IMR-90 (cell line): ENCODE measurements at regions not wholly inside any gene's neighbourhood (a gene's known extent, or its start where the extent isn't known, plus 50 kb on each side); places are given as distances from the start of the nearest gene placed in this dataset.

ENCODE experiments used
- ATAC-seq: fragments of 200-7000 bp; cut with Tn5 transposase; 2 replicates; pipeline ENCODE4 v1.9.1; 2020; ENCODE audit warnings: low read depth, mild to moderate bottlenecking, moderate library complexity
- BruUV-seq: library from RNA; stranded (reverse); fragments of 400-500 nt; replicated peaks from 2 replicates; lab custom pipeline; 2021; lab: Mats Ljungman, UMichigan
- CTCF ChIA-PET: fragments of 300-600 bp; formaldehyde crosslinking; extraction: SDS; loops from one replicate; lab custom pipeline; 2021; ENCODE audit warnings: antibody characterized with exemption; lab: Yijun Ruan, JAX
- POLR2A ChIA-PET: fragments of 300-600 bp; sonication (Branson Sonifier 250); formaldehyde crosslinking; loops from one replicate; lab custom pipeline; 2022; ENCODE audit warnings: antibody characterized with exemption; ENCODE audit not compliant: unreplicated experiment; lab: Charles Lee
- DNase-seq: peaks from one replicate; pipeline ENCODE4 v3.0.0; 2013
- H2AFZ ChIP-seq: replicated peaks from 2 replicates; pipeline ENCODE3; 2013; ENCODE audit warnings: low read length, mild to moderate bottlenecking; ENCODE audit not compliant: poor library complexity
- H2AK5ac ChIP-seq: 2 replicates; pipeline ENCODE4 v1.6.1; 2013; ENCODE audit warnings: low read depth, low read length, inconsistent platforms
- H2AK9ac ChIP-seq: replicated peaks from 2 replicates; pipeline ENCODE3; 2013; ENCODE audit warnings: mild to moderate bottlenecking, low read depth, low read length, moderate library complexity; ENCODE audit not compliant: poor library complexity
- H2BK120ac ChIP-seq: 2 replicates; pipeline ENCODE4 v1.6.1; 2013; ENCODE audit warnings: low read depth, low read length, inconsistent platforms
- H2BK15ac ChIP-seq: 3 replicates; pipeline ENCODE4 v1.6.1; 2013; ENCODE audit warnings: low read depth, low read length, inconsistent platforms
- H2BK20ac ChIP-seq: 2 replicates; pipeline ENCODE4 v1.6.1; 2013; ENCODE audit warnings: low read depth, mild to moderate bottlenecking, inconsistent platforms, low read length, moderate library complexity
- H2BK5ac ChIP-seq: 2 replicates; pipeline ENCODE4 v1.6.1; 2013; ENCODE audit warnings: mild to moderate bottlenecking, low read depth, low read length, inconsistent platforms; ENCODE audit not compliant: poor library complexity, severe bottlenecking
- H3K14ac ChIP-seq: replicated peaks from 2 replicates; pipeline ENCODE4 v1.6.1; 2013; ENCODE audit warnings: low read depth, low read length, inconsistent platforms
- H3K18ac ChIP-seq: 2 replicates; pipeline ENCODE4 v1.6.1; 2013; ENCODE audit warnings: low read depth, low read length, control low read depth
- H3K23ac ChIP-seq: 2 replicates; pipeline ENCODE4 v1.6.1; 2013; ENCODE audit warnings: low read depth, low read length, inconsistent platforms
- H3K27ac ChIP-seq: 2 replicates; pipeline ENCODE4 v1.5.1; 2013; ENCODE audit warnings: mild to moderate bottlenecking, control low read depth, low read length; ENCODE audit not compliant: insufficient read depth
- H3K27me3 ChIP-seq: 2 replicates; pipeline ENCODE4 v1.6.1; 2013; ENCODE audit warnings: low read length; ENCODE audit not compliant: control insufficient read depth, insufficient read depth
- H3K36me3 ChIP-seq: 2 replicates; pipeline ENCODE4 v1.6.1; 2013; ENCODE audit warnings: low read length, mixed read lengths; ENCODE audit not compliant: control insufficient read depth, insufficient read depth
- H3K4ac ChIP-seq: 2 replicates; pipeline ENCODE4 v1.6.1; 2013; ENCODE audit warnings: low read depth, low read length, inconsistent platforms
- H3K4me1 ChIP-seq: 2 replicates; pipeline ENCODE4 v1.6.1; 2013; ENCODE audit warnings: low read length, mixed read lengths; ENCODE audit not compliant: control insufficient read depth, insufficient read depth
- H3K4me2 ChIP-seq: 2 replicates; pipeline ENCODE4 v1.6.1; 2013; ENCODE audit warnings: low read depth, mild to moderate bottlenecking, control low read depth, low read length, moderate library complexity
- H3K4me3 ChIP-seq: 2 replicates; pipeline ENCODE4 v1.5.1; 2013; ENCODE audit warnings: low read depth, mild to moderate bottlenecking, control low read depth, low read length, moderate library complexity; ENCODE audit not compliant: insufficient read depth
- H3K56ac ChIP-seq: 2 replicates; pipeline ENCODE4 v1.6.1; 2013; ENCODE audit warnings: low read length, inconsistent platforms; ENCODE audit not compliant: insufficient read depth; ENCODE audit errors: extremely low read depth
- H3K79me1 ChIP-seq, 2 experiments: 2 replicates each; pipeline ENCODE4 v1.6.1; 2013; ENCODE audit warnings: low read length in 2 of 2, inconsistent platforms in 1 of 2, low read depth in 1 of 2
- H3K9ac ChIP-seq: 2 replicates; pipeline ENCODE4 v1.6.1; 2013; ENCODE audit warnings: low read depth, low read length, control low read depth
- H3K9me1 ChIP-seq: 2 replicates; pipeline ENCODE4 v1.6.1; 2013; ENCODE audit warnings: low read length, inconsistent platforms; ENCODE audit not compliant: insufficient read depth
- H3K9me3 ChIP-seq: 2 replicates; pipeline ENCODE4 v1.6.1; 2013; ENCODE audit warnings: low read length; ENCODE audit not compliant: control insufficient read depth, insufficient read depth
- H4K20me1 ChIP-seq: 2 replicates; pipeline ENCODE4 v1.6.1; 2013; ENCODE audit warnings: low read length, inconsistent platforms; ENCODE audit not compliant: insufficient read depth
- H4K5ac ChIP-seq: 2 replicates; pipeline ENCODE4 v1.6.1; 2013; ENCODE audit warnings: mild to moderate bottlenecking, low read depth, low read length, control low read depth
- H4K8ac ChIP-seq, 2 experiments: 2 replicates each; pipeline ENCODE4 v1.6.1; 2013; ENCODE audit warnings: low read depth in 2 of 2, low read length in 2 of 2, control low read depth in 1 of 2, inconsistent platforms in 1 of 2
- H4K91ac ChIP-seq: 2 replicates; pipeline ENCODE4 v1.6.1; 2013; ENCODE audit warnings: low read depth, low read length, inconsistent platforms; ENCODE audit not compliant: insufficient read depth
- BHLHE40 ChIP-seq: fragments of 150-350 bp; IDR thresholded peaks from 2 replicates; pipeline ENCODE4 v1.6.1; 2016; ENCODE audit warnings: mild to moderate bottlenecking, low read depth, low read length
- CEBPB ChIP-seq: IDR thresholded peaks from 2 replicates; pipeline ENCODE4 v1.6.1; 2012; ENCODE audit warnings: low read depth, low read length, improper control_type of control experiment
- CHD1 ChIP-seq: IDR thresholded peaks from 2 replicates; pipeline ENCODE4 v1.6.1; 2012; ENCODE audit warnings: low read depth, low read length, improper control_type of control experiment
- CTCF ChIP-seq: conservative IDR thresholded peaks from 2 replicates; pipeline ENCODE4 v1.5.1; 2012; ENCODE audit warnings: mild to moderate bottlenecking, low read depth, low read length, improper control_type of control experiment
- ELK1 ChIP-seq: fragments of 150-350 bp; IDR thresholded peaks from 2 replicates; pipeline ENCODE4 v1.6.1; 2016; ENCODE audit warnings: low read depth, mild to moderate bottlenecking, low read length, moderate library complexity, borderline replicate concordance
- FOS ChIP-seq: fragments of 150-350 bp; IDR thresholded peaks from 2 replicates; pipeline ENCODE4 v1.6.1; 2016; ENCODE audit warnings: low read depth, low read length
- MAFK ChIP-seq: IDR thresholded peaks from 2 replicates; pipeline ENCODE4 v1.6.1; 2012; ENCODE audit warnings: low read depth, low read length, improper control_type of control experiment
- MAZ ChIP-seq: IDR thresholded peaks from 2 replicates; pipeline ENCODE4 v1.6.1; 2012; ENCODE audit warnings: low read depth, mild to moderate bottlenecking, low read length, improper control_type of control experiment, moderate library complexity, borderline replicate concordance
- MXI1 ChIP-seq: IDR thresholded peaks from 2 replicates; pipeline ENCODE4 v1.6.1; 2012; ENCODE audit warnings: low read depth, mild to moderate bottlenecking, low read length, moderate library complexity, borderline replicate concordance
- NFE2L2 ChIP-seq: fragments of 150-350 bp; IDR thresholded peaks from 2 replicates; pipeline ENCODE4 v1.6.1; 2016; ENCODE audit warnings: low read depth, mild to moderate bottlenecking, low read length
- POLR2A ChIP-seq: IDR thresholded peaks from 2 replicates; pipeline ENCODE4 v1.6.1; 2012; ENCODE audit warnings: mild to moderate bottlenecking, low read depth, low read length
- RAD21 ChIP-seq: IDR thresholded peaks from 2 replicates; pipeline ENCODE4 v1.6.1; 2012; ENCODE audit warnings: low read length, improper control_type of control experiment
- RCOR1 ChIP-seq: IDR thresholded peaks from 2 replicates; pipeline ENCODE4 v1.6.1; 2012; ENCODE audit warnings: mild to moderate bottlenecking, low read length, improper control_type of control experiment; ENCODE audit not compliant: insufficient replicate concordance
- RFX5 ChIP-seq: IDR thresholded peaks from 2 replicates; pipeline ENCODE4 v1.8.0; 2012; ENCODE audit warnings: low read depth, mild to moderate bottlenecking, low read length, moderate library complexity
- SMC3 ChIP-seq: fragments of 150-350 bp; IDR thresholded peaks from 2 replicates; pipeline ENCODE4 v1.6.1; 2016; ENCODE audit warnings: low read depth, mild to moderate bottlenecking, antibody characterized with exemption, low read length, moderate library complexity
- USF2 ChIP-seq: fragments of 150-350 bp; IDR thresholded peaks from 2 replicates; pipeline ENCODE4 v1.6.1; 2017; ENCODE audit warnings: mild to moderate bottlenecking, antibody characterized with exemption, low read length, low read depth
- WGBS, 2 experiments: methylation state at CpG; one replicate each; pipeline versions ENCODE4 v1.1.5 to v1.1.7; 2013; ENCODE audit warnings: missing lambda C conversion rate in 2 of 2; ENCODE audit not compliant: insufficient read length in 1 of 2; ENCODE audit errors: extremely low coverage in 2 of 2; 5-methylcytosine and 5-hydroxymethylcytosine counted together
- dilution Hi-C: fragments of 300-500 bp; cut with HindIII; formaldehyde crosslinking; loops from one replicate; pipeline ENCODE4 v1.14.3; 2018; ENCODE audit warnings: low sequenced_read_pairs; ENCODE audit not compliant: unreplicated experiment
- in situ Hi-C: fragments of 300-500 bp; cut with MboI; formaldehyde crosslinking; loops from 3 replicates; pipeline ENCODE4 v1.14.3; 2019; ENCODE audit warnings: low sequenced_read_pairs, inconsistent platforms, mixed read lengths
- intact Hi-C: fragments of 100-400 bp; cut with micrococcal nuclease; formaldehyde crosslinking; loops from 2 replicates; pipeline ENCODE4 v1.10.0; 2022

- WGBS, 2 experiments = no CpG with 5 or more reads among the region's 2 CpGs
- no TSS peak for BruUV-seq
Measured at GRCh38 chr5:86008293-86008692, 609.4 kb upstream of the COX7C start.

More at GRCh38 chr5:86008293-86008692, 609.4 kb upstream of the COX7C start:
- Histone ChIP-seq H3K9me1 (no peaks in the 10 kb centered on the region), H3K14ac (no peak overlapping the region), H3K9me3 (no peaks in the 10 kb centered on the region), H3K9ac (no peak overlapping the region), H2AK5ac (no peak overlapping the region), H3K4me2 (no peak overlapping the region), H4K20me1 (no peaks in the 10 kb centered on the region), H2BK20ac (no peak overlapping the region), H3K4me3 (no peak overlapping the region), H4K5ac (no peak overlapping the region), H3K56ac (no peak overlapping the region), H2AFZ (no peak overlapping the region), H2BK5ac (no peak overlapping the region), H3K23ac (no peak overlapping the region), H3K79me1 (no peaks in the 10 kb centered on the region), H3K4ac (no peak overlapping the region), H2BK15ac (no peak overlapping the region), H4K8ac (no peak overlapping the region), H3K27me3 (no peaks in the 10 kb centered on the region), H2AK9ac (no peak overlapping the region), H4K91ac (no peak overlapping the region), H3K27ac (no peak overlapping the region), H2BK120ac (no peak overlapping the region), H3K36me3 (no peaks in the 10 kb centered on the region), H3K18ac (no peak overlapping the region), H3K4me1 (no peaks in the 10 kb centered on the region)
- TF ChIP-seq MAZ (no peak), FOS (no peak), RCOR1 (no peak), CEBPB (no peak), SMC3 (no peak), BHLHE40 (no peak), USF2 (no peak), ELK1 (no peak), CHD1 (no peak), NFE2L2 (no peak), MAFK (no peak), CTCF (no peak), MXI1 (no peak), POLR2A (no peak), RAD21 (no peak), RFX5 (no peak)
- ChIA-PET POLR2A (no interaction called here), CTCF (no interaction called here)
- in situ Hi-C loops = no loop called here
- dilution Hi-C loops = no loop called here
- no peak for ATAC-seq
- intact Hi-C loops = no loop called here
- no peak for DNase-seq
